IPS-NIHi7 (cell line): ENCODE measurements at regions not wholly inside any gene's neighbourhood (a gene's known extent, or its start where the extent isn't known, plus 50 kb on each side); places are given as distances from the start of the nearest gene placed in this dataset.
"Not testable (repeated sequence)": the region's sequence is repeated elsewhere in the genome, so short reads cannot be mapped to it uniquely, and the experiment has no call there.

Experiments
- DNase-seq: peaks from one replicate; pipeline ENCODE4 v3.0.0; 2012; ENCODE audit warnings: mixed read lengths; ENCODE audit errors: extremely low spot score

- DNase-seq = no peak
These were observed 186.8 kb upstream of the RND3 start for GRCh38 chr2:150674283-150674682.

- no peak for DNase-seq
These were observed 184.8 kb upstream of the RND3 start for GRCh38 chr2:150672311-150672710.

GRCh38 chr2:150669492-150669891, 182.0 kb upstream of the RND3 start:
- DNase-seq = no peak

DNA sequence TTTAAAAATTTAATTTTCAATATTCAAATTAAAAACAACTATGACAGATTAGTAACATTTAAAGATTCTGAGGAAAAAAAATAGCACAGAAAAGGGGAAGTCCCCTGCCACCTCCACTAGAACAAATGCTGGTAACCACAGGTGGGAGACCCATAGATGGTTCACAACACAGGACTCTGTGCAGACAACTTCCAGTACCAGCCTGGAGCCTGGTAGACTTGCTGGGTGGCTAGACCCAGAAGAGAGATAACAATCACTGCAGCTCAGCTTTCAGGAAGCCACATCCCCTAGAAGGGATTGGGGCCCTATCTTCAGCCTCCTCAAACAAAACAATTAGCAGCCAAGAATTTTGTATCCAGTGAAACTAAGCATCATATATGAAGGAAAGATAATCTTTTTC, 179.6 kb upstream of the RND3 start:
- DNase-seq = not testable (repeated sequence)

DNA sequence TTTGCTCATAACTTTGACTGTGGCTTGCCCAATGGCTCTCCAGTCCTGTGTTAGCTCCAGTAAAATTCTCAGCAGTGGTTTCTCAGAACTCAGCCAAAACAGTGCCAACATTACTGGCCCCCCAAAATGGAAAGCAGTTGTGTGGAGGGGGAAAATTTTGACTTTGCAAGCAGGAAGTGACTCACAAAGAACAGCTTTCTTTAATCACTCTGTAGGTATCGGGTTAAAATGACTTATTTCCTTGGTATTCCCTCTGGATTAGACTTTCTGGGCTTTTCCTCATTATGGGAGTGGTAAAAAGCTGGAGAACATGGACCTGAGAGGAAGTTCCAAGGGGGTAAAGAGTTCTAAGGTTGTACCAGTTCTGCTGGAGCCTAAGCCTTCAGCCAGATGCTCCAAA, 175.7 kb upstream of the RND3 start:
- DNase-seq = no peak

- DNase-seq = no peak
These were observed 168.5 kb upstream of the RND3 start for GRCh38 chr2:150656002-150656401.

- no peak for DNase-seq
These were observed 165.9 kb upstream of the RND3 start for GRCh38 chr2:150653351-150653750.

- no peak for DNase-seq
These were observed 160.5 kb upstream of the RND3 start for GRCh38 chr2:150647943-150648342.

DNA sequence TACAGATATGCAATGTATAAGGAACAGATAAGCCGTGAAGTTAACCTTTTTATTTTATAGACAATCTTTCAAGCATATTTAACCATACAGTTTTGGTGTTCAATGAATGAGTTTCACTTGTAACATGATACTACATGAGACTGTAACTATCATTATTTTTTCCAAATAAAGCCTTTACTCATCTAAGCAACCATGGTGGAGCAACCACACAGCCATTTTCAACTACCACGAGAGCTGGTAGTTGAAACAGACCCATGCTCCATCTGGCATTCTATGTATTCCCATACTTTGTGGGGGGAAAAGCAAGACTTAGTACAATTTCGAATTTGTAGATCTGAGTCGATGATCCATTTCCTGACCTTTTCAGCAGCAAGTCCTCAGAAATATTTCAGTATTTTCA, 159.3 kb upstream of the RND3 start:
- no peak for DNase-seq

GRCh38 chr2:150644298-150645067, 157.0 kb upstream of the RND3 start:
- DNase-seq = no peak

GRCh38 chr2:150643114-150643725, 155.8 kb upstream of the RND3 start:
- DNase-seq = no peak

GRCh38 chr2:150640039-150640438, 152.6 kb upstream of the RND3 start:
- no peak for DNase-seq

- no peak for DNase-seq
These were observed 151.9 kb upstream of the RND3 start for GRCh38 chr2:150639383-150639782.

DNA sequence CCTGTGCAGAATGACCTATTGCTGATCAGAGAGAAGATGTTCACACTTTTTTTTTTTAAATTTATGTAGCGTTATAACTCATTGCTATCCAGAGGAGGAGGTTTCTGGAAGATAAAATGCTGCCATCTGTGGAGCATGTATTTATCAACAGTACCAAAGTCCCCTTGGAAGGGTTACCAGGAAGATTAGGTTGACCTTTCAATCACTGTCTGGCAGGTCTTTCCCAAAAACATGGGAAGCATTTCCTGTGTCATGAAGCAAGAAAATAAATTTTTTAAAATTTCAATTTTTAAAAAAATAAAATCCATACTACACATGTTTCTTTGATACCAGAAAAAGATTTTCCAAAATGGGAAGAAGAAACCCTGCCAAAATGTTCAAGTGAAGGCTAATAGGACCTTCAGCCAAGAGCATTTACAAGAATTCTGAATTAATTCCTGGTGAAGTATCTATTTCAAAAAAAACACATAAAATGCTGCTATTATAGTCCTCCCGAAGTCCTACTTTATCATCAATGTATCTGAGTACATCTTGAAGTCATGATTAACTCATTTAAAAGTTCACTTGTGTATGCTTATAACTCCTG, 143.9 kb upstream of the RND3 start:
- no peak for DNase-seq

DNA sequence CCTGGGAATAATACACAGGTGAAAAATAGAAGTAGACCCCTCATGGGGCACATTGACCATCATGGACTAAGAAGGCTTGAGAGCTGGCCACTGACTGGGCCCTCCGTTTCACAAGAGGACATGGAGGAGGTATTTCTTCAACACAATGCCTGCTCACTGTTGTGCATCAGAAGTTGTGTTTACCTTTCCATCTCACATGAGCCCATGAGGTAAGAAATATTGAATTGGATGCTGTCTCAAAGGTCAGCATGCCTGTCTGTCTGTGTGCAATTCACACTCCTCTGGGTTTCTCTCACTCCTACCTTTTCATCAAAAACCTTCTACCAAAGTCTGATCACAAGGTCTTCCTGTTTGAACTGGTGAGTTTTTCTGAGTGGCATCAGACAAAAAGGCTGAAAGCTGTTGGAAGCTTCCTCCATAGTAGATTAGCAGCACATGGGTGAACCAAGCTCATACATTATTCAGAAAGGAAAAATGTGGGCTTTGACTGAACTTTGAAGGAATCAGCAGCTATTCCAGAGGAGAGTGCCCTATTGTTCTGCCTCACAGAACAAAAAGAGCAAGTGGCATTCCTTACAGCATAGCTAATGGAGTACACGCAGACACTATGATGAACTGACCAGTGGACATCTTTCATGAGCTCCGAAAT, 143.2 kb upstream of the RND3 start:
- DNase-seq = no peak

DNA sequence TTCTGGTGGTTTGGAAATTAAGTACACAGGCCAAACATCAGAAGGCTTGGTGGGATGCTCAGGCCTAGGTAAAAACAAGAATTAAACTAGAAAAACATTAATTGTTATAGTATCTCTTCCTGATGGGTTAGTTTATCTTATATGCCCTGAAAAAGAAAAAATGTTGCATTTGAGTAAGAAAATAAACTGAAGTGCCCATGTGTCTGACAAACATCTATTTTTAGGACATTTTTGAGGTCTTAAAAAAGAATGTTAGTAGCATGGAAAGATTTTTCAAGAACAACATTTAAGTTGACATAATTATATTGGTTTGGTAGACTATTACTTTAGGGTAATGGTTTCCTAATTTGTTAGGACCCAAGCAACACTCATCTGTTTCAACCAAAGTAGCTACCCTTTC, 140.1 kb upstream of the RND3 start:
- DNase-seq = no peak

DNA sequence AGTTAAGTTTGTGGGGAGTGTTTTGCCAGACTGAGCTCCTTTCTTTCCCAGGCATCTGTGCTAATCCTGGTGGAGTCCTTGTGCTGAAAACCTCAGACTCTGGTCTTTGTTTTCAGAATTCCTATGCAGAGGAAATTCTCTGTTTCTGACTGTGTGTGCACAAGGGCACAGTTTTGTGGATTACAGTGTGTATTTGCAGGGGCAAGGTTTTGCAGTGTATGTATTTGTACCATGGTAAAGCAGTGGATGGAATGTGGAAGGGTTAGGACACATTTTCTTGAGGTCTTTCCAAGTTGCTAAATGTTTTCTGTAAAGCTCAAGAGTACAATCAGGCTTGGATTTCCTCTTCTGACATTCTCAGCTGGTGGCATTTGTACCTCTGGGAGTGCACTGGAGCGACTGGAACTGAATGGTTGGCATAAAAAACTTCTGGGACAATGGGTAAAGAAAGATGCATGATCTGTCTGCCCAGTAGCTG, 139.5 kb upstream of the RND3 start:
- no peak for DNase-seq

GRCh38 chr2:150625741-150626140, 138.3 kb upstream of the RND3 start:
- DNase-seq = no peak

DNA sequence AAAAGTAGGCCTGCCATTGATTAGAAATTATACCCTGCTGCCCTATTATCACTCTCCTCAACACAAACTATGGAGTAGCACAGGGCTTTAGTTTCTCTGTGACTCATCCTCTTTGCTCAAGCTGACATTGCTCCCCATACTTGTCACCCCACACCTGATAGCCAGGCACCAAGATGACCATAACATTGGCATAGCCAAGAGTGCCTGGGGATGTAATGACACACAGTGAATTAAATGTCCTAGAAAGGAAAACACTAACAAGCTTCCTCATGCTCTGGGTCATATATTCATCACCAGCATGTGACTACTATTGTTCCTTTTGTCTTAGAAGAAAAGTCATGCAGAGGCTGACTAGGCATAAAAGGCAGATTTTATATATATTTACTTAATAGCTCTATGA, 137.8 kb upstream of the RND3 start:
- no peak for DNase-seq

- no peak for DNase-seq
These were observed 136.5 kb upstream of the RND3 start for GRCh38 chr2:150624001-150624401.

DNA sequence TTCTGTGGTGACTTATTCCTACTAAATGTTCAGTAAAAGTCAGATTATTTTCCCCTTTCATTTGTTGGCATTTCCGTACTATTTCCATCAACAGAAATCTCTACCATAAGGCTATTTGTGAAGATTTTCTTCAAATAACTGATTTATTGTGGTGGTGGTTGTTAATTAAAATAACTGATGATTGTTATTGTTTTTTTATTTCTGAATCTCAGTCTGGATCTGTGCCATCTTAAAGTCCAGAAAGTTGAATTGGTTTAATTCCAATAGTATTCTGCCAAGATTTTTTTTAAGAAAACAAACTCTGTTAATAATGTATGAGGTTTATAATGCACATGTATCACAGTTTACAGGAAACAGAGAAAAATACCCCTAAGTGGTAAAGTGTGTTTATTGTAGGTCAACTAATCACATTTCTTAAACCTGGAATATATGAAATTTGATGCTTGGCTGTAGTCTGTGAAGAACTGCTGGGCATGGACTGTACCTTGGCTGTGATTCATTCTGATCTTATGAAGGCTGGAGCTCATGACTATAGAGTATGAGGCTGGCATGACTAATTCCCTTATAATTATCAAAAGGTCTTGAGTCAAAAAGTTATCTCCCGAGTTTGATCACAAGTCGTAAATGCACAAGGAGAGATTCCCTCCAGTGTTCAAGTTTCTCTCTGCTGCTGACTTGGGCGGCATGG, 134.2 kb upstream of the RND3 start:
- DNase-seq = no peak

GRCh38 chr2:150620855-150621254, 133.4 kb upstream of the RND3 start:
- no peak for DNase-seq
